ENCODE measurements at regions not wholly inside any gene's neighbourhood (a gene's known extent, or its start where the extent isn't known, plus 50 kb on each side); places are given as distances from the start of the nearest gene placed in this dataset.
A peak's percentile ranks its signal among the peaks of the same experiment; 100 is the strongest.
"Not testable (repeated sequence)": the region's sequence is repeated elsewhere in the genome, so short reads cannot be mapped to it uniquely, and the experiment has no call there.

GRCh38 chr12:60230056-60230455, 634.2 kb downstream of the SLC16A7 start:
- Mint-ChIP-seq H3K27ac (no peak overlapping the region), H3K9me3 (peaks cover 2 to 7% (median 5%) of the 10 kb centered on the region in 3 donors), H3K4me1 (no peaks in the 10 kb centered on the region), H3K27me3 (no peaks in the 10 kb centered on the region), H3K36me3 (no peaks in the 10 kb centered on the region), H3K4me3 (no peak overlapping the region)

DNA sequence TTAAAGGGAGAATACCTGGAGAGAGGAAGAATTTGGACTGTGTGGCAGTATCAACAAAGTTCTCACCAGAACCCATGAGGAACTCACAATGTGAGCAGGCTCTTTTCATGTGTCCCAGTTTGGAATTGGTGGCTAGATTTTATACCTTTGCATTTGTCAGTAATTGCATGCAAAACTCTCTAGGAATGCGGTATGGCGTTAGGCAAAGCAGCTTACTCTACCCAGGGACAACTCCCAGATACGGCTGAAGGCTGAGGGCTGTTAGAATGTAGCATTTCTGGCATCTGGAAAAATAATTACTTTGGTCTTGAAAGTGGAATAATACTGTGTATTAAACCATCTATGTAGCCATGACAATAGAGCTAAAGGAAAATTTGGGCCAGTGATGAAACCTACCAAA, 635.5 kb downstream of the SLC16A7 start:
- H3K36me3 Mint-ChIP-seq: no peaks in the 10 kb centered on the region
- H3K27me3 Mint-ChIP-seq: no peaks in the 10 kb centered on the region
- no peaks in the 10 kb centered on the region for H3K4me1 Mint-ChIP-seq
- H3K27ac Mint-ChIP-seq: no peak overlapping the region
- no peak overlapping the region for H3K4me3 Mint-ChIP-seq
- H3K9me3 Mint-ChIP-seq: peaks cover 2 to 8% (median 3%) of the 10 kb centered on the region in 3 donors

DNA sequence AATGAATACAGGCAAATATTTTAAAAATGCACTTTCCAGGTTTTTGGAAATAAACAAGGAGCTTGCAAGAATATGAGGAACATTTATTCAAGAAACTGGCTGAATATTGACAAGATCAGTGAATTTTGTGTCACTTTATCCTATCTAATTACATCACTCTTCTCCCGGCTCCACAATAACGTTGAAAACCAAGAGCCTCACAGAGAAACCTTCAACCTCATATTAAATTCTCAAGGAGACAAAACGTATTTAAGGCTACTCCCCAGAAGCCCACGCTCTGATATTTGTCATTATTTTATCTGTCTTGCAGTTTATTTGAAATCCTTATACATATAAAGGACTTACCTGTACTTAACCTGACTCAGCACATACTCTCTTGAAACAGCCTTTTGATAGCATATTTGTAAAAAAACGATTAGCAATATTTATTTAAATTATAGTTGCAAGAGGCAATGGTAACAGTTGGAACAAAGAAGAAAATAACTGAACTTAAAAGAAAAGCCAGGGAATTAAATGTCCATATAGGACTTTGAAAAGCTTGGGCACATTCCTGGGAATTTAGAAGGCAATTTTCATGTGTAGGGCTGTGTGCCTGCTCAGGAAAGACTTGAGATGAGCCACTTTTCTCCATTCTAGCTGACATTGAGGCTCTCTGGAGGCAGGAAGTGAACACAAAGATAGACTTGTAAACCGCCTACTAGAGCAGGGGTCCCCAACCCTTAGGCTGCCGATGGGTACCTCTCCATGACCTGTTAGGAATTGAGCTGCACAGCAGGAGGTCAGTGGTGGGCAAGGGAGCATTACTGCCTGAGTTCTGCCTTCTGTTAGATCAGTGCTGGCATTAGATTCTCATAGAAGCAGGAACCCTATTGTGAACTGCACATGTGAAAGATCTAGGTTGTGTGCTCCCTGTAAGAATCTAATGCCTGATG, 636.4 kb downstream of the SLC16A7 start:
- no peak overlapping the region for H3K27ac Mint-ChIP-seq

GRCh38 chr12:60234611-60235195, 638.9 kb downstream of the SLC16A7 start:
- H3K9me3 Mint-ChIP-seq, H3K27ac Mint-ChIP-seq, H3K36me3 Mint-ChIP-seq, H3K27me3 Mint-ChIP-seq, H3K4me3 Mint-ChIP-seq, H3K4me1 Mint-ChIP-seq: not testable (repeated sequence)

More for the DNA sequence above, 636.4 kb downstream of the SLC16A7 start:
- no peaks in the 10 kb centered on the region for H3K27me3 Mint-ChIP-seq
- no peak overlapping the region for H3K4me3 Mint-ChIP-seq
- H3K9me3 Mint-ChIP-seq: peaks cover 1 to 8% (median 2%) of the 10 kb centered on the region in 3 donors
- no peaks in the 10 kb centered on the region for H3K4me1 Mint-ChIP-seq
- no peaks in the 10 kb centered on the region for H3K36me3 Mint-ChIP-seq

- Mint-ChIP-seq H3K27ac (no peak overlapping the region), H3K9me3 (peaks cover 0 to 12% (median 4%) of the 10 kb centered on the region in 3 donors), H3K4me1 (no peaks in the 10 kb centered on the region), H3K36me3 (no peaks in the 10 kb centered on the region), H3K4me3 (no peak overlapping the region), H3K27me3 (no peaks in the 10 kb centered on the region)
Measured at GRCh38 chr12:60235261-60235660, 639.4 kb downstream of the SLC16A7 start.

- H3K4me3 Mint-ChIP-seq, H3K36me3 Mint-ChIP-seq, H3K27ac Mint-ChIP-seq, H3K4me1 Mint-ChIP-seq, H3K27me3 Mint-ChIP-seq: not testable (repeated sequence)
- peaks cover 0 to 15% (median 5%) of the 10 kb centered on the region in 3 donors for H3K9me3 Mint-ChIP-seq
Measured at GRCh38 chr12:60236416-60236815, 640.6 kb downstream of the SLC16A7 start.

DNA sequence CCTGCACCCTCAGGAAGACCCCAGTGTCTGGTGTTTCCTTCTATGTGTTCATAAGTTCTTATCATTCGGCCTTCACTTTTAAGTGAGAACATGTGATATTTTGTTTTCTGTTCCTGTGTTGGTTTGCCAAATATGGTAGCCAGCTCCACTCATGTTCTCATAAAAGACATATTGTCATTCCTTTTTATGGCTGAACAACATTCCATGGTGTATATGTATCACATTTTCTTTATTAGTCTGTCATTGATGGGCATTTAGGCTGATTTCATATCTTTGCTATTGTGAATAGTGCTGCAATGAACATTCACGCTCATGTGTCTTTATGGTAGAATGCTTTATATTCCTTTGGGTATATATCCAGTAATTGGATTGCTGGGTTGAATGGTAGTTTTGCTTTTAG, 645.1 kb downstream of the SLC16A7 start:
- Mint-ChIP-seq H3K36me3 (no peaks in the 10 kb centered on the region), H3K27ac (no peak overlapping the region), H3K4me3 (no peak overlapping the region), H3K4me1 (no peaks in the 10 kb centered on the region), H3K27me3 (no peaks in the 10 kb centered on the region), H3K9me3 (peaks cover 0 to 13% (median 5%) of the 10 kb centered on the region in 3 donors)

DNA sequence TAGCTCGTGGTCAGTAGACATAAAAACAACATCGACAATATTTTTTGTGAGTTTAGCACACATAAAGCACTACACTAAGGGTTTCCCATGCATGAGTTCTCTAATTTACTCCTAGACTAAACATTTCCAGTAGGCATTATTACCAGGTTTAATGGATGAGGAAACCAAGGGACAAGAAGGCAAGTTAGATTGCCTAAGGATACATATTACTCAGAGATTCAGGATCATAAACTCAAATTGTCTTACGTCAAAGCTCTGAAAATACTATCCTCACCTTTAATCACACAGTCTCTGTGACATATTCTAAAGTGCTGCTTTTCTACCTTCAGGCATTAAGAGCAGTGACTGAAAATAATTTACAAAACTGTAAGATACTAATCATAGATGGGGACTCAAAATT, 655.3 kb downstream of the SLC16A7 start:
- H3K27me3 Mint-ChIP-seq: no peaks in the 10 kb centered on the region
- no peaks in the 10 kb centered on the region for H3K36me3 Mint-ChIP-seq
- H3K9me3 Mint-ChIP-seq: peaks cover 0 to 5% (median 3%) of the 10 kb centered on the region in 3 donors
- H3K27ac Mint-ChIP-seq: no peak overlapping the region
- H3K4me3 Mint-ChIP-seq: no peak overlapping the region
- H3K4me1 Mint-ChIP-seq: no peaks in the 10 kb centered on the region

DNA sequence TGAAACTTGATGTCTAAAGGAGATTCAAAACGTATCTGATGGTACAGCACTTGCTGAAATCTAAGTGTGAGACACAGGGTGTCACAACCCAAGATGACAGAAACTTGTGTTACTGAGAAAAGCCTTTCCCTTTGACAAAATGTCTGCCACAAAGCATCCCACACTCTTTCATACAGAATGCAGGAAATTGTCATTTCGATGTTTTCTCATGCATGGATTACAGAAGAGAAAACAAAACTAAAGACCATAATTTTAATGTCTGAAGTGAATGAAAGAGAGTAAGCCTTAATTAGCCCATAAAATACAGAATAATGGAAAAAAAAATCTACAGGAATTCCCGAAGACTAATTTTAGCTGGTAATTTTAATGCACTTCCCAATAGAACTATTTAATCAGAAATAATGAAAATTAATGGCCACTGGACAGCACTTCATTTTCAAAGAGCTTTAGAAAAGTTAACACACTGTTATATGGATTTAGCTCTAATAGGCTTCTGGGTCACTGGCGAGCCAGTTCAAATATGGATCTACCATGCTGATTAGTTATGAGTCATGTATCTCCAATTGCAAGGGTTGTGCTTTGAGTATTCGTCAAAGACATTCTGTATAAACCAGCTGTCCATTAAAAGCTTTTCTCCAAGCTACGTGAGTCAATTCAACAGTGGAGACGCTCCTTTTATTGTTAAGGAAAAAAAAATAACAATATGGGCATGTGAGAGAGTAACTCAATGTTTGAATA, 656.7 kb downstream of the SLC16A7 start:
- H3K36me3 Mint-ChIP-seq: no peaks in the 10 kb centered on the region
- H3K4me1 Mint-ChIP-seq: no peaks in the 10 kb centered on the region
- no peaks in the 10 kb centered on the region for H3K27me3 Mint-ChIP-seq
- no peak overlapping the region for H3K27ac Mint-ChIP-seq
- no peak overlapping the region for H3K4me3 Mint-ChIP-seq
- H3K9me3 Mint-ChIP-seq: peaks cover 0 to 5% (median 0%) of the 10 kb centered on the region in 3 donors

- no peaks in the 10 kb centered on the region for H3K4me1 Mint-ChIP-seq
- no peak overlapping the region for H3K27ac Mint-ChIP-seq
- no peak overlapping the region for H3K4me3 Mint-ChIP-seq
- H3K36me3 Mint-ChIP-seq: no peaks in the 10 kb centered on the region
- H3K9me3 Mint-ChIP-seq: peaks cover 0 to 5% (median 0%) of the 10 kb centered on the region in 3 donors
- H3K27me3 Mint-ChIP-seq: no peaks in the 10 kb centered on the region
Measured at GRCh38 chr12:60255044-60255443, 659.2 kb downstream of the SLC16A7 start.

DNA sequence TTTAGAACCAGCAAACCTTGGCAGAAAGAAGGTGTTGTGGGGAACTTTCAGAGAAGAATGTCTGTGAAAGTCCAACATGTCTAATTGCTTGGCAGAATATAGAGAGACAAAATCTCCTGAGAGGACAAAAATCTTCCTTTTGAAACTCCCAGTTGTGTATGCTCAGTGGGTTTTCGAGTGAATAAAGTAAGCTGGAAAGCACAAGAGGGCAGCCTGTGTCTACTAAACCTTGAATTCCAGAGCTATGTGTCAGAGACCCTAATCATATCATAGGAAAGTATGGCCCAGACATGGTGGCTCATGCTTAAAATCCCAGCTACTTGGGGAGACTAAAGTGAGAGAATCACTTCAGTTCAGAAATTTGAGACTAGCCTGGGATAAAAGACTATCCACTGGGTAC, 661.2 kb downstream of the SLC16A7 start:
- Mint-ChIP-seq H3K4me1 (no peaks in the 10 kb centered on the region), H3K27ac (no peak overlapping the region), H3K36me3 (no peaks in the 10 kb centered on the region), H3K27me3 (no peaks in the 10 kb centered on the region), H3K9me3 (no peaks in the 10 kb centered on the region), H3K4me3 (no peak overlapping the region)

GRCh38 chr12:60259225-60259624, 663.4 kb downstream of the SLC16A7 start:
- Mint-ChIP-seq H3K27ac (no peak overlapping the region), H3K27me3 (no peaks in the 10 kb centered on the region), H3K36me3 (no peaks in the 10 kb centered on the region)

DNA sequence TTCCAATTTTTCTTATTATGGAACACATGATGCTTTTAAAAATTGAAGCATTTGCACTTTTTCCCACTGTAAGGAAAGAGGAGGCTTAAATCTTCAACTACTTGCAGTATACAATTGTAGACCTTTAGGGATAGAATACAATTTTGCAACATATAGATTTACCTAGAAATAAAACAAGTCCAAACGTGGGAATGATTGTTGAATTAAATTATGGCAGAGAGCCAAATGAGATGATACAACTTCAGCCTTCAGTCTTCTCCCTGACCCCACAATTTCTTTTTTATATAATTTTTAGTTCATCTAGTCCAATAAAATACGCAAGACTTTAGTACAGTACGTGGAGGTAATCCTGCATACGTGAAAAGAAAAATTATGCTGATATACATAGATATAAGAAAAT, 666.5 kb downstream of the SLC16A7 start:
- Mint-ChIP-seq H3K4me1 (no peaks in the 10 kb centered on the region), H3K4me3 (no peak overlapping the region), H3K9me3 (peaks cover 0 to 10% (median 4%) of the 10 kb centered on the region in 3 donors), H3K27me3 (no peaks in the 10 kb centered on the region), H3K36me3 (no peaks in the 10 kb centered on the region), H3K27ac (no peak overlapping the region)

More at GRCh38 chr12:60259225-60259624, 663.4 kb downstream of the SLC16A7 start:
- no peaks in the 10 kb centered on the region for H3K4me1 Mint-ChIP-seq
- H3K4me3 Mint-ChIP-seq: no peak overlapping the region
- peaks cover 0 to 7% (median under 1%) of the 10 kb centered on the region in 3 donors for H3K9me3 Mint-ChIP-seq

- Mint-ChIP-seq H3K9me3 (peaks cover 0 to 10% (median 4%) of the 10 kb centered on the region in 3 donors), H3K4me3 (no peak overlapping the region), H3K27me3 (no peaks in the 10 kb centered on the region), H3K27ac (peak overlapping the region in 1 of 3 donors; percentile 59), H3K4me1 (no peaks in the 10 kb centered on the region), H3K36me3 (no peaks in the 10 kb centered on the region)
Measured at GRCh38 chr12:60263161-60263560, 667.3 kb downstream of the SLC16A7 start.

- no peaks in the 10 kb centered on the region for H3K4me1 Mint-ChIP-seq
- no peaks in the 10 kb centered on the region for H3K27me3 Mint-ChIP-seq
- peaks cover 0 to 10% (median 4%) of the 10 kb centered on the region in 3 donors for H3K9me3 Mint-ChIP-seq
- H3K27ac Mint-ChIP-seq: no peak overlapping the region
- H3K36me3 Mint-ChIP-seq: no peaks in the 10 kb centered on the region
- no peak overlapping the region for H3K4me3 Mint-ChIP-seq
Measured at GRCh38 chr12:60263836-60264493, 668.1 kb downstream of the SLC16A7 start.
